ENCODE measurements at regions not wholly inside any gene's neighbourhood (a gene's known extent, or its start where the extent isn't known, plus 50 kb on each side); places are given as distances from the start of the nearest gene placed in this dataset.

DNA sequence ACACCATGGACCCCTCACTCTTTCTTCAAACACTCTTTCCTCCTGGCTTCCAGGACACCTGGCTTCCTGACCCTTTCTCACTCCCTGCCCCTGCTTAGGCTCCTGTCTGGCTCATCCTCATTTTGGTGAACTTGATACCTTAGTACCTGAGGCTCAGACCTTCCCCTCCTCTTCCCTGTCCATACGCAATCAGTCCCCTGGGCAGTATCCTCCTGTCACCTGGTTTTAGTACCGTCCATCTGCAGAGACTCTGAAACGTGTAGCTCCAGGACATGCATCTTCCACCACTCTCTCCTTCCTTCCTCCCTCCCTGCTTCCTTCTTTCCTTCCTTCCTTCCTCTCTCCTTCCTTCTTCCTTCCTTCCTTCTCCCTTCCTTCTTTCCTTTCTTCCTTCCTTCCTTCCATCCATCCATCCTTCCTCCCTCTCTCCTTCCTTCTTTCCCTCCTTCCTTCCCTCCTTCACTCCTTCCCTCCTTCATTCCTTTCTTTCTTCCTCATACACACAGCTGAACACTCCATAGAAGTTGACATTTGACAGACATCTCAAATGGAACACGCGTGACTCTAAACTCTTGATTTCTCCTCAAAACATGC is 1488.6 kb downstream of the TBC1D22A start:
- no peak for DNase-seq

DNA sequence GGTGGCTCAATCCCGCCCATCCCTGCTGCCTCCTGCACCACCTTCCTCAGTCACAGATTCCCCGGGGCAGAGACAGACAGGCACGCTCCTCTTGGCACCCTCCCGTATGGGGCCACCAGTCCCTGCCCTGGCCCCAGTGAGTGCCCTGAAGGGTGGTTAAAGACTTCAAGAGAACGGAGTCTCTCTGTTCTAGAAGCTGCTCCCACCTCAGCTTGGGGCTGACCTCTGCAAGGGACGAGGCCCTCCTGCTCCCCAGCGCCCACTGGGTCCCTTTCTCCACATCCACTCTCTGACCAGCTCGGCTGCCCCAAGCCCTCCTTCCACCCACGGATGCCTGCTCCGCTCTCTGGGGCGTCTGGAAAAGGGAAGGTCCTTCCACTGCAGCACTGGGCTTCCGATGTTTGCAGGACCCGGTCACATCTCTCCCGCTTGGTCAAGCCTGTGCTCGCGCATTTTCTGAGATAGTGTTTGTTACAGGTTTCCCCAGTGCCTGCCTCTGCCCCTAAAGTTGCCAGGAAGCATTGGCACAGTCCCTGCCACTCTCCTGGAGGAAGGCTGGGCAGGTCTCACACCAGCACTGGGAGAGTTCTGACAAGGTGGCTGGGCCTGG is 1487.9 kb downstream of the TBC1D22A start:
- DNase-seq: no peak

DNA sequence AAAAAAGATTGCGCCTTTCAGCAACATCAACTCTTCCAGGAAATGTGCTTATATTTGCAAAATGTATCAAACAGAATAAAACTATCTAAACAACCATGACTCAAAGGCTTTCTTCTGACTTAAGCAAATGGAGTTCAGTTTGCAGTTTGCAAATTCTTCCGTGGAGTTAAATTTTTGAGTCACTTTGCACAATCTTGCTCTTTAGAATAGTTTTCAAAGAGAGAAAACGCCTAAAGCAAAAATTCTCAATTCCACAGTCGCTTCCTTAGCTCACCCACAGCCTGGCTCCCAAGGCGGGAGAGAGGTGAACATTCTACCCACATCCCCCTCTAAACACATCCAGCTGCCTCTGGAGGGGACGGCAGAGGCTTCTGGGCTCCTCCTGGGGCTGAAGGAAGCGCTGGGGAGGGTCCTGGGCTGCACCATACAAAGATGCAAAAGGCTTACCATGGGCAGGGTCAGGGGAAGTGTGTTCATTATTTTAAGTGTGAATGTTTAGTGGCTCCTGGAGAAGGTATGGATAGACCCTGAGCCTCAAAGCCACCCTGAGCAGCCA is 1487.3 kb downstream of the TBC1D22A start:
- DNase-seq: no peak

DNA sequence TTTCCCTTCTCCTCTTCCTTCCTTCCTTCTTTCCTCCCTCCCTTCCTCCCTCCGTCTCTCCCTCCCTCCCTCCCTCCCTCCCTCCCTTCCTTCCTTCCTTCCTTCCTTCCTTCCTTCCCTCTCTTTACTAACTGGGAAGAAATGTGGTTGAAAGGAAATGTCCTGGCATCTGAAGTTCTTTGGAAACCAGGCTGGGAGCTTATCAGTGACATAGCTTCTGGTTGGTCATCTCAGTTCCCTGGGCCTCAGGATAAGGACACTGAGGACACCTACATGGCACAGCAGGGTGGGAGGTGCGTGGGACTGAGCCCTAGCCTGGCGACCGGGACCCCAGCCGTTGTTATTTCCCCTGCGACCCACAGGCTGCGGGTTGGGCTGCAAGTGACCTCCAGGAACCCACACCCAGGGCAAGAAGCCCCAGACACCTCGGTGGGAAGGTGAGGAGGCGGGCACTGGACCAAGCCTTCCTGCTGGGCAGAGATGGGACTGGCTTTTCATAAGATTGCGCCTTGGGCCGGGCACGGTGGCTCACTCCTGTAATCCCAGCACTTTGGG is 1486.5 kb downstream of the TBC1D22A start:
- DNase-seq: no peak

DNA sequence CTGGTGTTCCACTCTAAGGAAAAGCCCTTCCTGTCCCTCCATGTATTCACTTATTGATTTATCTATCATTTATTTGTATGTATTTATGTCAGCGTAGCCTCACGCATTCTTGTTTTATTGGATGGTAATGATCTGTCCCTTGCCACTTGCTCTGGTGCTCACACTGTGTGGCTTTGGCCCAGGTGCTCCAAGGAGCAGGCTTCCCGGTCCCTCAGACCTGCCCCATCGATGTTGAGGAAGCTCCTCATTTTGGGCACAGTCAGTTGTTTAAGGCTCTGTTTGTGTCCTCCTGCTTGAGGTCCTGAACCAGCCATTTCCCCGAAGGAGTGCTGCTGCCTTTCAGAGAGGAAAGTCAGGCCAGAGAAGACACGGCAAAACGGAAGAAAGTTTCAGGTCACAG is 1485.4 kb downstream of the TBC1D22A start:
- no peak for DNase-seq

DNA sequence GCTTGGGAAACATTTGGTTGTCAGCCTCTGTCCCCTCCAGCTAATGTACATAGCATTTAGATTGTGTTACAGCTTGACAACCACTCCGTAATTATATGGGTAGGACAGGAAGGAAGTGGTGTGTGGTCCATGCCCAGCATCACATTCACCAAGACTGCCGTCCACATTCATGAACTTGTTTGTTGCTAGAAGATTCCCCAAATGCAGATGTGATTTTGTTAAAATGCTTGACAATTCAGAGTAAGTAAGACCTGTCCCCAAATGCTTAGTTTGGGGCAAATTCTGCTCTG is 1482.7 kb downstream of the TBC1D22A start:
- no peak for DNase-seq

DNA sequence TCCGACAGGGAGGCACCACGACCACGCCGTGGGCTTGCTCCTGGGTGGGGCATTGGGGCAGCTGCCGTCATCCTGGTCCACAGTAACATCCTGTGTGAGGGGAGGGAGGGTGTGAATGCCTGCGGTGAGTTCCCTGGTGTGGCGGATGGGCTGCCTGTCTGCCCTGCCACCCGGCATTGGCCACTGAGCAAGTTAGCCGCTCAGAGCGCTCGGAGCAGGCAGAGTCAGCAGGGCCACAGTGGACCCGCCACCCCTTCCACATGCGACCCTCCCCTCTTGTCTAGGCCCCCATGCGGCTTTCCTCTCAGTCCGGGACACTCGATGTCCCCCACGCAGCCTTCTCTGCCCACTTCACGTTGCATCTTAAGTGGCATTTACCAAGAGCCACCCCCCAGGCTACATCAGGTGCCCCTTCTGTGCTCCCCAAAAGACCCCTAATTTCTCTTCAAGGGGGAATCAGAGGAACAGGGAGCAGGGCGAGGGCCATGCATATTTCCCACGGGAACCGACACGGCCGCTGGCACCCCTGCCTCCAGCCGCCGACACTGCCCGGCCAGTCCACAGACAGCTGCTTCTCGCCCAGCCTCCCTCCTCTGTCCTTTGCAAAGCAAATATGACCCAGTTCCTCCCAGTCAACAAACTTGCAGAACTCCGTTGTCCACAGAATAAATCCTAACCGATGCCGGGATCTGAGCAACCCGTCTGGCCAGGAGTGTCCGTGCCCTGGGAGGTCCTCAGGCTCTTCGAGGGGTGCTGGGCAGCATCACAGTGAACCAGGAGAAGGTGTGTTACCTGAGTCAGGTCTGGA is 1482.1 kb downstream of the TBC1D22A start:
- DNase-seq: no peak

DNA sequence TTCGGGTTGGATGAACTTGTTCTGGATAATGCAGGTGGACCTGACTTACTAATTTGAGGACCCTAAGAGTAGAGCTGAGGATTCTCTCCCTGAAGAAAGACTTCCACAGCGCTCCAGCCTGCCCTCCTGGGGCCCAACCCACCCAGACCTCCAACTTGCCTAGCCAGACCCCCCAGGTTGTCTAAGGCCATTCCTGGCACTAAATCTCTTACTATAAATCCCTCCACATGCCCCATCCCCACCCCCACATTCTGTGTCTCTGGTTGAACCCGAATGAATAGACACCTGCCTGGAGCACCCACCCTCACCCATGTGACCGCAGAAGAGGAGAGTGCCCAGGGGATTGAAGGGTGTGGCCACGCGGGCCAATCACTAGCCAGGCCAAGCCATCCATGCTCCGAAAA is 1480.0 kb downstream of the TBC1D22A start:
- DNase-seq: no peak

DNA sequence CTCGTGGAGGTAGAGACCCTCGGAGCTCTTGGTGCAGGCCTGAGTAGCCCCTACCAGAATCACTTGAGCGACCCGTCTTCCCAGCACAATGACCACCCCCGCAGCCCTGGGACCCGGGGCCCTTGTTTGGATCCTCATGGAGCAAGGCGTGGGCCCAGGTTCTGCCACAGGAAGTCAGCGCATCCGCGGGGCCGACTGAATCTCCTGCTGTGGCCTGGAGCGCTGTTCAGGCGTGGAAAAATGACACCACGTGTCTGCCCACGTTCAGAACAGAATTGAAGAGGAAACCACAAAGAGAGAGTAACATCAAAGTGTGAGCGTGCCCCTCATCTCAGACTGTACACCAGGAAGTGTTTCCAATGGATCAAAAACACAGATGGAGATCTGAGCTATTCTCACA is 1479.2 kb downstream of the TBC1D22A start:
- no peak for DNase-seq

DNA sequence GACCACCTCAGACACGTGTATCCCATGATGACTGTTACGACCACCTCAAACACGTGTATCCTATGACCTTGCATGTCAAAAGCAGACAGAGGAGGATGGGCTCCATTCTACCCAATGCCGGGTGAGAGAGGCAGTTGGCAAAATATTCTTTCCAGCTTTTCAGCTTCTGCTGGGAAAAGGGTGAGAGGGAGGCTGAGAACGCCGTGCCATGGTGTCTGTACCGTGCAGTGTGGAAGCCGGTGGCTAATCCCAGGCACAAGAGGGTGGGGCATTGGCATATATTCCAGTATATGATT is 1478.4 kb downstream of the TBC1D22A start:
- DNase-seq: no peak

DNA sequence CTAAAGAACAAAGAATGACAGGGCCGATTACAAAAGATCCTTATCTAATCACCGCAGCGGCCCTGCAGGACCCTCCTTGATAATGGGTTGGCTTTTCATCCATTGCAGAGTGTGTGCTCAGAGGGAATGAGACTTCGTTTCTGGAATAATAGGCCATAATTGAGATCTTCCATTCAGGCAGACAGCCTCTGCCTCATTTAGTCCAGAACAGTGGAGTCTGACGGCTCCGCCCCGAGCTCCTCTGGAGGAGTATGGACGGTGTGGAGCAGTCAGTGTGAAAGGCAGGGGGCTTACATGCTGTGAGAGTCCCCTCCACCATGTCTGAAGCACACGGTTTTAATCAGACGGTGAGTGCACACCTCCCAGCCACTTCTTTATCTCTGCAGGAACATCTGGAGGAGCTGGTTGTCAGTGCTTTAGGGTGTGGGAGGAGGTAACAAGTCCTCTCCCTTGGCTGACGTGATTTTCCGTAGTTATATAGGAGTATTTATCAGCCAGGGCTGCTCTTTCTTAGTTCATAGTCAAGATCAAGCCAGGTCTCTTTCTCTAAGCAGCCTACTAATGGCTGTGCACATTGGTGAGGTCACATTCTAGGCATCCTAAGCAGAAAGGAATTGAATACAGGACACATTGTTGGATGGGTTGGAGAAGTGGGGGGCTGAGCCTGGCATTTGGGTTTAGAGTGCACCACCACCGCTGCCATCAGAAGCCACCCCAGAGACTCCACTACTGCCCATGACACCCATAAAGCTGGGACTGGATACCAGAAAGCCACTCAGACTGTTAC is 1477.9 kb downstream of the TBC1D22A start:
- DNase-seq: no peak

DNA sequence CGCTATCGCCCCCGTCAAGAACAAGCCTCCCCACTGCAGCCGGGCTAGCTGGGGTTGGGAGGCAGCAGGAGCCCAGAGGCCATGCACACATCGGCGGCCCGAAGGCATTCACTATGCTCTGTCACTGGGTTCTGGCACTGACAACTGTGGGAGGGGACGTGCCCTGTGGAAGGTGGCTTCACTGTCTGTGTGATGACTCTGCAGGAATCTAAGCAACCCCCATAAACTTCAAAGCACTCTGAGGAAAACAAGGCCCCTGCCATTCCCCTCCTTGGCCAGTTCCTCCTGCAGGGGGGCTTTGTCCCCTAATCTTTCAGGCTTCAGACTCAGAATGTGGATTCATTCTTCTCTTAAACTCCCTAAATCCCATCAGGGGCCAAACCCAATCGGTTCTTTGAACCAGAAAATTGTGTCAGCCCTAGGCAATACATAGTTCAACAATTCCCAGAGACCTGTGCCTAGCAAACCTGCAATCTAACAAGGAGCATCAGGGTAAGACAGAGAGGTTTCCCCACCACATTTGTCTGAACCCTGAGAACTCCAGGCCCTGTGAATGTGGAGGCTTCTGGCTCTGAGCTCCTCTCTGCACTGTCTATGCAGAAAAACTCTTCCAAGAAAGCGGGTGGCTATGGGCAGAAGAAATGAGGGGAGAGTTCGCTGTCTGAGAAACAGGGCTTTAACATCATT is 1477.2 kb downstream of the TBC1D22A start:
- DNase-seq: no peak

DNA sequence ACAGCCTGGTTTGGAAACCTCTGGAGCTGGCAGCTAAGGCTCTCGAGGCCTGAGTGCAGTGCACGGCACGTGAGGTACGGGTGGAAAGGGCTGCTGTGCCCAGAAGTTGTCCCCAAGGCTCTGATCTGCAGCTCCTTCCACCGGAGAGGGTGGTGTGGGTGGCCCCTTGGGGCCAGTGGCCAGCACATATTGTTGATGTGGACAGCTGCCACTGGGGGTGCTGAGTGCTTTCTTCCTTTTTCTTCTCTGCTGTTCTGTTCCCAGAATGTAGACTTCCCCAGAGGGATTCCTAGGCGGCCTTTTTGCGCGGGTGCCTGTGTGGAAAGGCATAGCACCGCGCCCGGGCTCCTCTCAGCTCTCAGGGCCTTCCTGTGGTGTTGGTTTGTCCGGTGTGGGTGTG is 1476.5 kb downstream of the TBC1D22A start:
- DNase-seq: peak in 1 of 4 experiments; percentile 8

DNA sequence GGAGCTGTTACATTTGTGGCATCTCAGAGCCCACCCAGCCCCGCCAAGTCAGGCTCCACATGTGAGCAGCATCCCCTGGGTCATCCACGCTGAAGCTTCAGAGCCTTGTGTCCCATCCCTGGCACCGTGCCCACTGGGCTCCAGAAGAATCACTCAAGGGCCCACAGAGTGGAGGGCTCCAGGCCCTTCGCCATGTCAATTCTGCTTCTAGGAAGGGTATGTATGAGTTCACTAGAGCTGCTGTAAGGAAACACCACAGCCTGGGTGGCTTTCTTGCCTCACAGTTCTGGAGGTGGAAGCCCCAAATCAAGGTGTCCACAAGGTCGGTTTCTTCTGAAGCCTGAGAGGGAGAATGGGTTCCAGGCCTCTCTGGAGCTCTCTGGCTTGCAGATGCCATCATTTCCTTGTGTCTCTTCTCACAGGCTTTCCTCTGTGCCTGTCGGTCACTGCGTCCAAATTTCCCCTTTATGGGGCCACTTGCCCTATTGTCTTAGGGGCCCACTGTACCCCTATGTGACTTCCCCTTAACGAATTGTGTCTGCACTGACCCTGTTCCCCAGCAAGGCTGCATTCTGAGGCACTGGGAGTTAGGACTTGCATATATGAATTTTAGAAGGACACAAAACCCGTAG is 1476.0 kb downstream of the TBC1D22A start:
- DNase-seq: no peak

DNA sequence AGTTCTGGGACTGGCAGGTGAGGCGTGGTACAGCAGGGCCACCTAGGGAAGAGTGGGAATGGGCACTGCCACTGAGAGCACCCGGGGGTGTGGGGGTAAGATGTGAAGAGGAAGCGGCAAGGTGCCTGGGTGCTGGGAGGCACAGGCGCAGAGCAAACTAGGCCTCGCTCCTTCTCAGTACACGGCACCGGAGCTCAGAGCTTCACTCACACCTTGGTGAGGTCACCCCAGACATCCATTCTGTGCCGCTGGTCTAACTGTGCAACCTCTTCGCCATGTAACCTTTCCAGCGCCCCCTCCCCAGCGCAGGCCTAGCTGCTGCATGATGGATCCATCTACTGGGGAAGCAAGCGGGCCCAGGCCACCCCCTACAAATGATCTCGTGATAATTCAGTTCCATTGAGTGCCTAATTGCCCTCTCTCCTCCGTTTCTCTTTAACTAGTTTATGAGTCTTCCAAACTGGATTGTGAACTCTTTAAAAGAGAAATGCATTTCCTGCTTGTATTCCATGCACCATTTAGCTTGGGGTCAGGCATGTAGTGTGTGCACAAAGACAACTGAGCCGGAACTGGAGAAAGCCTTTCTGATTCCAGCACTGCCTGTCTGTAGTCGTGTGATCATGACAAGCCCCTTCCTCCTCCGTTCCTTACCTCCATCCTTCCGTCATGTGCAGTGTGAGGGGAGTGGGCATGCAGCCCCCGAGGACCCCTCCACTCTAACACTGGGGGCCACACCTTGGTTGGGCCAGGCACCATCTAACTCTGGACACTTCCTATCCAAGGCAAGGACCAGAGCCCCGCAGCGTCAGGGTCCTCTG is 1475.2 kb downstream of the TBC1D22A start:
- no peak for DNase-seq

DNA sequence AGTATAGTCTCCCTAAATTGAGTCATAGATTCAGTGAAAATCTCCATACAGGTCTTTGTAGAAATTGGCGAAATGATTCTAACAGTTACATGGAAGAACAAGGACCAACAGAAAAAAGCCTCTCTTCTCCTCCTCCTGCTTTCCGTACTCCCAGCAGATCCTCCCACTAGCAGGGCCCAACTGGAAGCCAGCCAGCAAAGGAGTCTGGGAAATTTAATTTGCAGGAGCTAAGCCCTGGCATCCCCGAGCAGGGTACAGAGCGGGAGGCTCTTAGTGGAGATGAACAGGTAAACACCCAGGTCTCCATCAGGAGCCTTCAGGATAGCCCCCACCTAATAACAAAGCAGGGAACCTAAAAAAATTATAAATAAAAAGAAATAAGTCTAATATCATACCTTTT is 1473.8 kb downstream of the TBC1D22A start:
- no peak for DNase-seq

DNA sequence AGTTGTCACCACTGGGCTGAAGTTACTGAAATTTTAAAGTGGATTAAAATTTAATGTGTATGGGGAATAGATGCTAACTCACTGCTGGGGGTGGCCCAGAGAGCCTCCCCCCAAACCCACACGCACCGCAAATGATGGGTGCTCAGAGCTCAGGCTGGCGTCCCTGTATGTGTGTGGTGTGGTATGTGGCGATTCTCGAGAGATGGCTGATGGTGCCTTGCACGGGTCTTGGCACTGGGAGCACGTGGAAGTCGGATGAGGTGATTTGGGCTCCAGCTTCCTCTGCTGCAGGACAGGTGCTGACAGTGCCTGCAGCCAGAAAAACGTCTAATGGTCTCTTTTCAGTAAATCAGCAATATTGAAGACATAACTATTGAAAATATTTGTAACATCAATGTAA is 1473.3 kb downstream of the TBC1D22A start:
- DNase-seq: no peak

DNA sequence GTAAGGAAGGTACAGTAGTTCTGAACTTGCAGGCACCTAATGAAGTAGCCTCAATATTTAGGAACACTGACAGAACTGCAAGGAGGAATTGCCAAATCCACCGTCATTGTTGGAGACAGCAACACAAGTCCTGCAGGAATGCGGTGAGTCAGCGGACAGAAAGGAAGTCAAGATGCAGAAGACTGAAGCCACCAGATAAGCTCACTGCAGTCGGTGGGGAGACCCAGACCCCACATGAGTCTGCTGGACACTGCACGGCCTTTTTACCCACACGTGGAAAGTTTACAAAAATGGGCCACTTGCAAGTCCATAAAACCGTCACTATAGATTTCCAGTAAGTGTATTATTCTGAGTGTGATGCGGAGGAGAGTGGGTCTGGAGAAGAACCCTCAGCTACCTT is 1471.6 kb downstream of the TBC1D22A start:
- no peak for DNase-seq

DNA sequence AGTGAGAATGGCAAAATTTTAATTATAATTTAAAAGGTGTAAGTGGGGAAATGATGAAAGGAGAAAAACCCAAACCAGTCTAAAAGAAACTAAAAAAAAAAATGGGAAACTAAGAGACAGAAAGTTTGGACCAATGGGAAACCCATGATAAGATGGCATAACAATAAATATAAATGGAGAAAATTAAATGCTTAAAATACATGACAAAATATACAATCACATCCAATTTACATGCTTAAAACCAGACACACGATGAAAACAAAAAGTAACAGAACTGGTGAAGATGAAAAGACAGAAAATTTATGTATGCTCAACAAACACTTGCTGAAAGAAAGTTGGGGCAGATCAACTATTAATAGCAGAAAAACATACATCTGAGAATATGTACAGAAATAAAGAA is 1471.1 kb downstream of the TBC1D22A start:
- no peak for DNase-seq

DNA sequence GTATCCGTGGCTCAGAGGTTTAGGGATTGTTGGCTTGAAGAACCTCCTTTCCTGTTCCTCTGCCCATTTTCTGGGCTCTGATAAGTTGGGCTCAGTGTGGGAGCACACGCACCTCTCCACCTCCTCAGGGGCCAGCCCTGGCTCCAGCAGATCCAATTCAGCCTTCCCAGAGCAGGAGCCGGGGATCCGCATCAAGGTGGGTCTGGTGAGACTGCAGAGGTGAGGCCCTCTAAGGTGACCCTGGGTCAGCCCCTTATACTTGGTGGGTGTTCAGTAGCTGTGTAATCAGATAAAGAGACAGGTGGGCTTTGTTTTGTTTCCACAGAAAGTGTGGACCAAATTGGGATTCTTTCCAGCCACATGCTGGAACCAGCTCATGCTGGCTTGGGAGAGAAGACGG is 1466.0 kb downstream of the TBC1D22A start:
- DNase-seq: no peak
